ENCODE measurements at regions not wholly inside any gene's neighbourhood (a gene's known extent, or its start where the extent isn't known, plus 50 kb on each side); places are given as distances from the start of the nearest gene placed in this dataset.

DNA sequence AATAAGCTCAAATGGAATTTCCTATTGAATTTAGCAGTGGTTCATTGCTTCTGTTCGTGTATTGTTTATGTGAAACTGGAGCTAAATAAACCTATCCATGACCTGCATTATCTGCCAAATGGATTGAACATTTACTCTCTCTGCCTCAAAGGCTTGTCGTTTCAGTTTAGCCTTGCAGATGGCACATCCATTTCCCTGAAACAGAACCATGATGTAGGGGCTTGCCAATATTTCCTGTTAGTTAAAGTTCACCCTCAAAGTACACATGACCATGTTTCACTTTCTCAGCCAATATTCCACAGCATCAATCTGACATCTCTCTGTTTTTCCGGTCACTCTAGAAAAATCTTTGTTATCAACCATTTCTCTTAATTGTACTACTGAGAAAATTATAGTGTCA lies 545.3 kb downstream of the TAF11L14 start:
- Histone ChIP-seq H3K9me3 (ENCODE audit: control insufficient read depth, insufficient read depth, low read depth, low read length) (no peaks in the 10 kb centered on the region), H3K27ac (ENCODE audit: low read length) (no peak overlapping the region), H3K4me1 (ENCODE audit: control insufficient read depth, insufficient read depth, low read length) (no peaks in the 10 kb centered on the region), H3K27me3 (ENCODE audit: control insufficient read depth, insufficient read depth, low read length) (no peaks in the 10 kb centered on the region), H3K36me3 (ENCODE audit: control insufficient read depth, insufficient read depth, low read length) (no peaks in the 10 kb centered on the region), H3K4me3 (ENCODE audit: low read depth in 2 of 2, low read length in 2 of 2) (no peak overlapping the region)
- no peak for ATAC-seq
- BruUV-seq (replicated peaks) = no TSS peak
- ChIA-PET POLR2A (no interaction called here), CTCF (interaction anchor here (0.7 kb wide), 1 partner anchor 1486 kb away, joined by 4 read pairs; no protein-coding TSS in a partner anchor)
- DNase-seq (ENCODE audit: low read depth, low spot score) = no peak
- in situ Hi-C loops (cut with HindIII; ENCODE audit: low pct_unique_long_range_greater_than_20kb, low sequenced_read_pairs) (no loop called here), intact Hi-C loops (cut with micrococcal nuclease; ENCODE audit: unreplicated experiment) (no loop called here)
- TF ChIP-seq, protein P1, sequence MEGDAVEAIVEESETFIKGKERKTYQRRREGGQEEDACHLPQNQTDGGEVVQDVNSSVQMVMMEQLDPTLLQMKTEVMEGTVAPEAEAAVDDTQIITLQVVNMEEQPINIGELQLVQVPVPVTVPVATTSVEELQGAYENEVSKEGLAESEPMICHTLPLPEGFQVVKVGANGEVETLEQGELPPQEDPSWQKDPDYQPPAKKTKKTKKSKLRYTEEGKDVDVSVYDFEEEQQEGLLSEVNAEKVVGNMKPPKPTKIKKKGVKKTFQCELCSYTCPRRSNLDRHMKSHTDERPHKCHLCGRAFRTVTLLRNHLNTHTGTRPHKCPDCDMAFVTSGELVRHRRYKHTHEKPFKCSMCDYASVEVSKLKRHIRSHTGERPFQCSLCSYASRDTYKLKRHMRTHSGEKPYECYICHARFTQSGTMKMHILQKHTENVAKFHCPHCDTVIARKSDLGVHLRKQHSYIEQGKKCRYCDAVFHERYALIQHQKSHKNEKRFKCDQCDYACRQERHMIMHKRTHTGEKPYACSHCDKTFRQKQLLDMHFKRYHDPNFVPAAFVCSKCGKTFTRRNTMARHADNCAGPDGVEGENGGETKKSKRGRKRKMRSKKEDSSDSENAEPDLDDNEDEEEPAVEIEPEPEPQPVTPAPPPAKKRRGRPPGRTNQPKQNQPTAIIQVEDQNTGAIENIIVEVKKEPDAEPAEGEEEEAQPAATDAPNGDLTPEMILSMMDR (IDR thresholded peaks at IDR 0.05) = no peak
- no peak for TF ChIP-seq SIN3A (IDR thresholded peaks at IDR 0.05; ENCODE audit: borderline replicate concordance, insufficient read depth, low read depth, low read length)
- TF ChIP-seq TCF7L2 (IDR thresholded peaks at IDR 0.05; ENCODE audit: low read depth, low read length) = no peak
- TF ChIP-seq POLR2AphosphoS5 (IDR thresholded peaks at IDR 0.05; ENCODE audit: low read depth, low read length) = no peak
- TF ChIP-seq, protein P2, sequence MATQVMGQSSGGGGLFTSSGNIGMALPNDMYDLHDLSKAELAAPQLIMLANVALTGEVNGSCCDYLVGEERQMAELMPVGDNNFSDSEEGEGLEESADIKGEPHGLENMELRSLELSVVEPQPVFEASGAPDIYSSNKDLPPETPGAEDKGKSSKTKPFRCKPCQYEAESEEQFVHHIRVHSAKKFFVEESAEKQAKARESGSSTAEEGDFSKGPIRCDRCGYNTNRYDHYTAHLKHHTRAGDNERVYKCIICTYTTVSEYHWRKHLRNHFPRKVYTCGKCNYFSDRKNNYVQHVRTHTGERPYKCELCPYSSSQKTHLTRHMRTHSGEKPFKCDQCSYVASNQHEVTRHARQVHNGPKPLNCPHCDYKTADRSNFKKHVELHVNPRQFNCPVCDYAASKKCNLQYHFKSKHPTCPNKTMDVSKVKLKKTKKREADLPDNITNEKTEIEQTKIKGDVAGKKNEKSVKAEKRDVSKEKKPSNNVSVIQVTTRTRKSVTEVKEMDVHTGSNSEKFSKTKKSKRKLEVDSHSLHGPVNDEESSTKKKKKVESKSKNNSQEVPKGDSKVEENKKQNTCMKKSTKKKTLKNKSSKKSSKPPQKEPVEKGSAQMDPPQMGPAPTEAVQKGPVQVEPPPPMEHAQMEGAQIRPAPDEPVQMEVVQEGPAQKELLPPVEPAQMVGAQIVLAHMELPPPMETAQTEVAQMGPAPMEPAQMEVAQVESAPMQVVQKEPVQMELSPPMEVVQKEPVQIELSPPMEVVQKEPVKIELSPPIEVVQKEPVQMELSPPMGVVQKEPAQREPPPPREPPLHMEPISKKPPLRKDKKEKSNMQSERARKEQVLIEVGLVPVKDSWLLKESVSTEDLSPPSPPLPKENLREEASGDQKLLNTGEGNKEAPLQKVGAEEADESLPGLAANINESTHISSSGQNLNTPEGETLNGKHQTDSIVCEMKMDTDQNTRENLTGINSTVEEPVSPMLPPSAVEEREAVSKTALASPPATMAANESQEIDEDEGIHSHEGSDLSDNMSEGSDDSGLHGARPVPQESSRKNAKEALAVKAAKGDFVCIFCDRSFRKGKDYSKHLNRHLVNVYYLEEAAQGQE (IDR thresholded peaks at IDR 0.05; ENCODE audit: insufficient read depth in 1 of 2, low read depth in 2 of 2, low read length in 1 of 2) = no peak

DNA sequence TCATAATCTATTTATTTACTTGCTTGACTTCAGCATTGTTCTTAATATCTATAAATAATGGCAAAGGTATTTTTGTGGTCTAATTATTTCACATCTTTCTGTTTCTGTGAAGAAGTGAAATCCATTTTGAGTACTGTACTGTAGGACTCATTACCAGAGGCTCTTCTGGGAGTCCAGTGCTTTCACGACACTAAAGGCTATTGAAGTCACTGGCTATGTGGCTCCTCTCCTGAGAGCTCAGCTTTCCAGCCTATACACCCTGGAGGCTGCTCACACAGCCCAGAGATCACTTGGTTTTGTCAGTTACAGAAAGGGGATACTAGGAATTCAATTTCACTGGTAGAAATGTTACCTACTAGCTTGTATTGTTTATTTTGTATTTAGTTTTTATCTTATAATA lies 547.3 kb downstream of the TAF11L14 start:
- Histone ChIP-seq H3K27me3 (ENCODE audit: control insufficient read depth, insufficient read depth, low read length) (no peaks in the 10 kb centered on the region), H3K4me3 (ENCODE audit: low read depth in 2 of 2, low read length in 2 of 2) (no peak overlapping the region), H3K9me3 (ENCODE audit: control insufficient read depth, insufficient read depth, low read depth, low read length) (no peaks in the 10 kb centered on the region), H3K36me3 (ENCODE audit: control insufficient read depth, insufficient read depth, low read length) (no peaks in the 10 kb centered on the region), H3K27ac (ENCODE audit: low read length) (no peak overlapping the region), H3K4me1 (ENCODE audit: control insufficient read depth, insufficient read depth, low read length) (no peaks in the 10 kb centered on the region)
- BruUV-seq (replicated peaks) = no TSS peak
- intact Hi-C loops (cut with micrococcal nuclease; ENCODE audit: unreplicated experiment) = no loop called here
- ATAC-seq = no peak
- TF ChIP-seq, protein P2 (IDR thresholded peaks at IDR 0.05; ENCODE audit: insufficient read depth in 1 of 2, low read depth in 2 of 2, low read length in 1 of 2) = no peak
- TF ChIP-seq TCF7L2 (IDR thresholded peaks at IDR 0.05; ENCODE audit: low read depth, low read length) (no peak), POLR2AphosphoS5 (IDR thresholded peaks at IDR 0.05; ENCODE audit: low read depth, low read length) (no peak), SIN3A (IDR thresholded peaks at IDR 0.05; ENCODE audit: borderline replicate concordance, insufficient read depth, low read depth, low read length) (no peak)
- TF ChIP-seq, protein P1 (IDR thresholded peaks at IDR 0.05) = no peak
- ChIA-PET CTCF (no interaction called here), POLR2A (no interaction called here)
- in situ Hi-C loops (cut with HindIII; ENCODE audit: low pct_unique_long_range_greater_than_20kb, low sequenced_read_pairs) = no loop called here
- DNase-seq (ENCODE audit: low read depth, low spot score) = no peak
